Vagina (tissue), 2 donors: ENCODE measurements at regions not wholly inside any gene's neighbourhood (a gene's known extent, or its start where the extent isn't known, plus 50 kb on each side); places are given as distances from the start of the nearest gene placed in this dataset.

Experiments
- DNase-seq, 2 donors: peaks; one replicate each; pipeline ENCODE4 v3.0.0-alpha.2; 2017; ENCODE audit errors: extremely low spot score in 2 of 2
- H3K27ac ChIP-seq: fragments of 200-600 bp; sonication (generic); one replicate; pipeline ENCODE4 v1.5.1; 2019
- H3K27me3 ChIP-seq: fragments of 200-600 bp; sonication (generic); one replicate; pipeline ENCODE4 v1.5.1; 2019
- H3K36me3 ChIP-seq, 2 donors: fragments of 200-600 bp; sonication (generic); one replicate each; pipeline ENCODE4 v1.5.1; 2017 to 2019
- H3K4me1 ChIP-seq: fragments of 200-600 bp; sonication (generic); one replicate; pipeline ENCODE4 v1.5.1; 2019
- H3K4me3 ChIP-seq, 2 donors: fragments of 200-600 bp; sonication (generic); 1 replicate in 1 of 2; 2 replicates in 1 of 2; pipeline ENCODE4 v1.5.1; 2016 to 2019
- H3K9me3 ChIP-seq: fragments of 200-600 bp; sonication (generic); one replicate; pipeline ENCODE4 v1.5.1; 2019
- CTCF ChIP-seq, 3 experiments: fragments of 450-650 bp in 2 of 3; fragments of 200-600 bp in 1 of 3; sonication (generic) in 1 of 3; IDR thresholded peaks; one replicate each; pipeline ENCODE4 v1.5.1; 2017 to 2019; ENCODE audit warnings: antibody characterized with exemption in 3 of 3, mild to moderate bottlenecking in 2 of 3, moderate library complexity in 2 of 3
- POLR2A ChIP-seq, 2 donors: fragments of 450-650 bp; IDR thresholded peaks; one replicate each; pipeline ENCODE4 v1.6.1; 2017; ENCODE audit warnings: antibody characterized with exemption in 2 of 2, mild to moderate bottlenecking in 2 of 2, moderate library complexity in 2 of 2
- POLR2AphosphoS5 ChIP-seq, 2 donors: sonication (generic); formaldehyde crosslinking; IDR thresholded peaks; one replicate each; pipeline ENCODE4 v1.9.0; 2017; ENCODE audit warnings: antibody characterized with exemption in 2 of 2, mild to moderate bottlenecking in 2 of 2, low read depth in 1 of 2; ENCODE audit not compliant: insufficient read depth in 1 of 2
- intact Hi-C: fragments of 100-400 bp; cut with DNase I; formaldehyde crosslinking; loops from one replicate; pipeline ENCODE4 v1.15.1; 2023

GRCh38 chr10:4181081-4181480 lies 396.1 kb upstream of the KLF6 start:
- H3K9me3 ChIP-seq = no peaks in the 10 kb centered on the region
- no peak for DNase-seq
- peaks cover 13% of the 10 kb centered on the region for H3K4me1 ChIP-seq
- intact Hi-C loops = no loop called here
- TF ChIP-seq POLR2AphosphoS5 (IDR thresholded peaks at IDR 0.05; ENCODE audit: insufficient read depth in 1 of 2, low read depth in 1 of 2) (no peak), CTCF (IDR thresholded peaks at IDR 0.05) (no peak), POLR2A (IDR thresholded peaks at IDR 0.05) (no peak)
- peak overlapping the region; percentile 84 for H3K27ac ChIP-seq
- no peak overlapping the region for H3K4me3 ChIP-seq
- H3K27me3 ChIP-seq = no peaks in the 10 kb centered on the region
- no peaks in the 10 kb centered on the region for H3K36me3 ChIP-seq

GRCh38 chr10:4177791-4178190 lies 392.8 kb upstream of the KLF6 start:
- peaks cover 13% of the 10 kb centered on the region for H3K4me1 ChIP-seq
- no peak for DNase-seq
- no peaks in the 10 kb centered on the region for H3K36me3 ChIP-seq
- intact Hi-C loops = no loop called here
- no peaks in the 10 kb centered on the region for H3K27me3 ChIP-seq
- H3K27ac ChIP-seq = no peak overlapping the region
- H3K9me3 ChIP-seq = no peaks in the 10 kb centered on the region
- no peak overlapping the region for H3K4me3 ChIP-seq
- TF ChIP-seq POLR2A (IDR thresholded peaks at IDR 0.05) = no peak
- TF ChIP-seq CTCF (IDR thresholded peaks at IDR 0.05) = no peak
- no peak for TF ChIP-seq POLR2AphosphoS5 (IDR thresholded peaks at IDR 0.05; ENCODE audit: insufficient read depth in 1 of 2, low read depth in 1 of 2)

GRCh38 chr10:4176500-4177281 lies 391.7 kb upstream of the KLF6 start:
- Histone ChIP-seq H3K36me3 (no peaks in the 10 kb centered on the region), H3K27ac (no peak overlapping the region), H3K9me3 (no peaks in the 10 kb centered on the region), H3K4me3 (no peak overlapping the region), H3K4me1 (peaks cover 2% of the 10 kb centered on the region), H3K27me3 (no peaks in the 10 kb centered on the region)
- no peak for DNase-seq
- TF ChIP-seq CTCF (IDR thresholded peaks at IDR 0.05) (no peak), POLR2AphosphoS5 (IDR thresholded peaks at IDR 0.05; ENCODE audit: insufficient read depth in 1 of 2, low read depth in 1 of 2) (no peak), POLR2A (IDR thresholded peaks at IDR 0.05) (no peak)
- intact Hi-C loops = no loop called here

GRCh38 chr10:4174197-4174596 lies 389.2 kb upstream of the KLF6 start:
- no peaks in the 10 kb centered on the region for H3K4me1 ChIP-seq
- no peak overlapping the region for H3K4me3 ChIP-seq
- intact Hi-C loops = no loop called here
- H3K27ac ChIP-seq = no peak overlapping the region
- no peak for DNase-seq
- TF ChIP-seq CTCF (IDR thresholded peaks at IDR 0.05) = no peak
- no peaks in the 10 kb centered on the region for H3K36me3 ChIP-seq
- H3K9me3 ChIP-seq = no peaks in the 10 kb centered on the region
- no peaks in the 10 kb centered on the region for H3K27me3 ChIP-seq

- Histone ChIP-seq H3K4me1 (no peaks in the 10 kb centered on the region), H3K27me3 (no peaks in the 10 kb centered on the region), H3K9me3 (no peaks in the 10 kb centered on the region), H3K4me3 (no peak overlapping the region), H3K36me3 (no peaks in the 10 kb centered on the region), H3K27ac (no peak overlapping the region)
- intact Hi-C loops = no loop called here
- no peak for TF ChIP-seq POLR2A (IDR thresholded peaks at IDR 0.05)
- TF ChIP-seq POLR2AphosphoS5 (IDR thresholded peaks at IDR 0.05; ENCODE audit: insufficient read depth in 1 of 2, low read depth in 1 of 2) = no peak
- no peak for TF ChIP-seq CTCF (IDR thresholded peaks at IDR 0.05)
- DNase-seq = no peak
These were observed 385.8 kb upstream of the KLF6 start for GRCh38 chr10:4170633-4171314.
